ENCODE measurements at regions not wholly inside any gene's neighbourhood (a gene's known extent, or its start where the extent isn't known, plus 50 kb on each side); places are given as distances from the start of the nearest gene placed in this dataset.

- peak in 1 of 2 donors; percentile 59 for DNase-seq (ENCODE audit: low read depth in 2 of 2)
- no peak for TF ChIP-seq CTCF (IDR thresholded peaks at IDR 0.05; ENCODE audit: low read depth, low read length)
- peak overlapping the region; percentile 25 to 44 for H3K4me3 ChIP-seq (replicated peaks in 1 of 2; ENCODE audit: low read depth in 2 of 2, low read length in 2 of 2)
Measured at GRCh38 chr9:87337335-87338087, 160.2 kb upstream of the DAPK1 start.

DNA sequence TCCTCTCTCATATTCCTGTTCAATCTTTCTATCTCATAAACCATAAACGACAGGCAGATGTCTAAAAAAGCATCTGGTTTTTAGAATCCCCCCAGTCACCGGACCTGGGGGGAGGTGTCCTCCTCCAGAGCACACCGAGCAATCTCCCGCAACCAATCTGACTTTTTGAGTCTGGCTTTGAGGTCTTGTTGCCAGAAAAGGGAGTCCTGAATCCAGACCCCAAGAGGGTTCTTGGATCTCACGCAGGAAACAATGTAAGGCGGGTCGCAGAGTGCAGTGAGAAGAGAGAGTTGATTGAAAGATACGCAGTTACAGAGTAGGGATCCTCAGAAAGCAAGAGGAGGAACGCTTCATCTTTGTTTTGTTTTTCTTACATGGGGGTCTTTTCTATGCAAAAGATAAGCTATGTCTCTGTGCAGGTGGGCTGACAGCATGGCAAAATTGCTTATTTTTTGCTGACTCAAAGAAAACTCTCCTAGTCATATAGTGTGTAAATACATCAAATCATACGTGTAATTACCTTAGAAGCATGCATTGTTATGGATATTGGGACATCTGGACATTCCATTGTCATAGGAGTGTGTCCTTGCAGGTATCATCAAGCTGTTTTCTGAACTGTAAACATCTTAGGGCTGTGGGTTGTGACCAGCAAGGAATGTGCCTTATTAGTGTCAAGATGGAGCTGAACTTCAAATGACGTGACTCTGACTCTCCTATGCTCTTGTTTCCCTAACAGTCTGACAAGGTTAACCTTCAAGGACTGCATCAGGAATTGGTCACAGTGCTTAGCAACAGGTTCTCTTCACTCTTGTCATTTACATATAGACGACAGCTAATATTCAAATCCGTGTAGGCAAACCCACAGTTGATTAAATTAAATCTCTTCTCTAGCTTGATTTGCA lies 159.3 kb upstream of the DAPK1 start:
- TF ChIP-seq CTCF (IDR thresholded peaks at IDR 0.05; ENCODE audit: low read depth, low read length) = no peak
- no peak for DNase-seq (ENCODE audit: low read depth in 2 of 2)

DNA sequence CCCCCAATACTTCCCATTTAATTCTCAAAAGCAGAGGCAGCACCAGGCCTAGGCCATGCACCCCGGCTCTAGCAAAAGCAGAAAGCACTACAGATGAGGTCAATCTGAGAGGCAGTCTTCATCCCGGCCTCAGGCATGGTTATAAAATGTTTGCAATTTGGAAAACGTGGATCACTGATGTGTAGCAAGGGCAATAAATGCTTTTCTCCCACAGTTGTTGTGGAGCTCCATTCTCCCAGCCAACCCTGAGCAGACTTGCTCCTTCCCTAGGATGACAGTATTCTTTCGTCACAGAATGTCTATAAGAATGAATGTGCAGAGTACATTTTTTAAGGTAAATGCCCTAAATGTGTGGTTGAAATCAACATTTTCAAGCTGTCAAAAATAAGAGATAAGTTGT lies 157.3 kb upstream of the DAPK1 start:
- no peak for TF ChIP-seq CTCF (IDR thresholded peaks at IDR 0.05; ENCODE audit: low read depth, low read length)
- no peak overlapping the region for H3K4me3 ChIP-seq (replicated peaks in 1 of 2; ENCODE audit: low read depth in 2 of 2, low read length in 2 of 2)

More for the DNA sequence above, 159.3 kb upstream of the DAPK1 start:
- H3K4me3 ChIP-seq (replicated peaks in 1 of 2; ENCODE audit: low read depth in 2 of 2, low read length in 2 of 2) = no peak overlapping the region

GRCh38 chr9:87342743-87343142 lies 154.9 kb upstream of the DAPK1 start:
- peak in 1 of 2 donors; percentile 76 for DNase-seq (ENCODE audit: low read depth in 2 of 2)
- H3K4me3 ChIP-seq (replicated peaks in 1 of 2; ENCODE audit: low read depth in 2 of 2, low read length in 2 of 2) = no peak overlapping the region
- no peak for TF ChIP-seq CTCF (IDR thresholded peaks at IDR 0.05; ENCODE audit: low read depth, low read length)

More for the DNA sequence above, 157.3 kb upstream of the DAPK1 start:
- DNase-seq (ENCODE audit: low read depth in 2 of 2) = no peak

DNA sequence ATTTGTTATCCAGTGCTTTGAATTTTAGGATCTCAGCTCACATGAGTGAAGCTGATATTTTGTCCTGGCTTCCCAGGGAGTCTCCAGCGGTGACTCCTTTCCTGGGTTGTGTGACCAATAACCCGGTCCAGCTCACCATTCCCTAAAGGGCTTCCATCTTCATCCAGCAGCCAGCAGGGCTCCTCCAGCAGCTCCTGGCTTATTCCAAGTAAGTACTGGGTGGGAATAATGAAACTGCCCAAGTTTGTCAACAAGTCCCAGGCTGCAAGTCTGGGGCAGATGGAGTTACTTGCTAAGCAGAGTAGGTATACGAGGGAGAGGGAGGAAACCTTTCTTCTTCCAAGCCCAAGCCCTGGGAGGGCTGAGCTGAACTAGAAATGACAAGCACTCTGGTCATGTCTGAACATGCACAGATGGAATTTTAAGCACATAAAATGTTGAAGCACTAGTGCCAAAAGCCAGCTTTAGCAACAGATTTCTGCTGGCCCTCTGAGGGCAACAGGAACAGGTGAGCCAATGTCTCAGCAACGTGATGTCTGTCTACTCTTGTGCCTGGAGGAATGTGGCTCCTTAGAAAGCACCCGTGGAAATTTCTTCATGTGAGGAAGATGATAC lies 153.7 kb upstream of the DAPK1 start:
- TF ChIP-seq CTCF (IDR thresholded peaks at IDR 0.05; ENCODE audit: low read depth, low read length) = no peak
- DNase-seq (ENCODE audit: low read depth in 2 of 2) = peak in 1 of 2 donors; percentile 31
- no peak overlapping the region for H3K4me3 ChIP-seq (replicated peaks in 1 of 2; ENCODE audit: low read depth in 2 of 2, low read length in 2 of 2)

DNA sequence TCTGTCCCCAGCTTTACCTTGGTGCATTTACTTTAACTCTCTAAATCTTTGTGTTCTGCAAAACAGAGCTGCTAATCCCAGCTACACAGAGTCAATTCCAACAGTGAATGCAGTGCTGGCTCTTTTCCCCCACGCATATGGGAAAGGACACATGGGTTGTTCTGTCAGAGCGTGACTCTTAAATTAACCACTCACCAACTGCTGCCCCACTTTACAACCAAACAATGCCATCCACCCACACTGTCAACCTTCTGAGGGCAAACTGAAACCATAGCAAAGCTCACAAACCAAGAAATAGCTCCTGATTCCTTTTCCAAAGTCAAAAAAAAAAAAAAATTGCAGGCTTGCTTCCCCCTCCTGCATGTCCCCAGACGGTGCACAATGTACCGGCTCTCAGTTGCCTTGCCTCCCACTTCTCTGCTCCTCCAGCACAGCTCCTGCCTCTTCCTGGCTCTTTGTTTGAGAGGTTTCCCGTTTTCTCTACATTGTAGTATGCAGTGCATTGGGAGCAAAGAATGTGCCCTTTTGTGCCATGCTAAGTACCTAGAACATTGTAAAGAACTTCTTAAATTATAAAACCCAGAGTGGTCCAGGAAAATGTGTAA lies 151.5 kb upstream of the DAPK1 start:
- H3K4me3 ChIP-seq (replicated peaks in 1 of 2; ENCODE audit: low read depth in 2 of 2, low read length in 2 of 2) = no peak overlapping the region
- no peak for TF ChIP-seq CTCF (IDR thresholded peaks at IDR 0.05; ENCODE audit: low read depth, low read length)
- peak in 1 of 2 donors; percentile 29 for DNase-seq (ENCODE audit: low read depth in 2 of 2)
